ENCODE measurements at regions not wholly inside any gene's neighbourhood (a gene's known extent, or its start where the extent isn't known, plus 50 kb on each side); places are given as distances from the start of the nearest gene placed in this dataset.
"Not testable (repeated sequence)": the region's sequence is repeated elsewhere in the genome, so short reads cannot be mapped to it uniquely, and the experiment has no call there.

DNA sequence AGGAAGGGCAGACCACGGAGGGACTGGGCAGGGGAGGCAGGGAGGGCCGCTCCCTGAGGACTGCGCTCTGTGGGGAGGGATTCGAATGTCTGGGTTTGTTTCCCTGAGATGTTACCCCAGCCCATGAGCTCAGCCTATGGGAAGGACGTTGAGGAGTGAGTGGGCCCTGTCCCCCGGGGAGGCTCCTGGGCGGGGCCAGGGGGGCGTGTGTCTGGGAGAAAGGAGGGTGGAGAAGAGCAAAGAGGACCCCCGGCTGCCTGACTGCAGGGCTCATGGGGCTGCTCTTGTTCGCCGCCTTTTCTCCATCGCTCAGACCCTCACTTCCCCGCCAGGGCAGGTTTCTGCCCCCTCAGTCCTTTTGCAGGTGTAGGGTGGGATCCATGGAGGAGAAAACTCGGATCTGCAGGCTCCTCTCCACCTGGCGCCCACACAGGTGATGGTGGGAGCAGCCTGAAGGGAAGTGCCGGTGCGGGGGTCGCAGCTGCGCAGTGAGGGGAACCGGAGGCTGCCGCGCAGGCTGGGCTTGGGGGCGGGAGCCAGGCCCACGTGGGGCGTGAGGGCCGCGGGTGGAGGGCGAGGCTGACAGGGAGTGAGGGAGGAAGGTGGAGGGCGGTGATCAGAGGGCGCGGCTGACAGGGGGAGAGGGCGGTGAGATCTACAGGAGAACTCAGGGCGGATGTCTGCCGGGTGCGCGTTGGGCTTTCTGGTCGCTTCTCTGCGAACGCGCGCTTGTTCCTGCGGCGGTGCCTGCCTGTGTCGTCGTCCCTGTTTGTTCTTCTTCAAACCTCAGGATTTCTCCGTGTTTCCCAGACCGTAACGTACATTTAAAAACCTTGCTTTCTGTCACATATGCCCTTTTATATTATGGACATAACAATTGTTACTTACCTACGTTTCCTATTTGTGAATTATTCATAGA is 198.2 kb upstream of the NPAP1 start:
- not testable (repeated sequence) for DNase-seq (ENCODE audit: low read depth in 4 of 4, low spot score in 3 of 4)

DNA sequence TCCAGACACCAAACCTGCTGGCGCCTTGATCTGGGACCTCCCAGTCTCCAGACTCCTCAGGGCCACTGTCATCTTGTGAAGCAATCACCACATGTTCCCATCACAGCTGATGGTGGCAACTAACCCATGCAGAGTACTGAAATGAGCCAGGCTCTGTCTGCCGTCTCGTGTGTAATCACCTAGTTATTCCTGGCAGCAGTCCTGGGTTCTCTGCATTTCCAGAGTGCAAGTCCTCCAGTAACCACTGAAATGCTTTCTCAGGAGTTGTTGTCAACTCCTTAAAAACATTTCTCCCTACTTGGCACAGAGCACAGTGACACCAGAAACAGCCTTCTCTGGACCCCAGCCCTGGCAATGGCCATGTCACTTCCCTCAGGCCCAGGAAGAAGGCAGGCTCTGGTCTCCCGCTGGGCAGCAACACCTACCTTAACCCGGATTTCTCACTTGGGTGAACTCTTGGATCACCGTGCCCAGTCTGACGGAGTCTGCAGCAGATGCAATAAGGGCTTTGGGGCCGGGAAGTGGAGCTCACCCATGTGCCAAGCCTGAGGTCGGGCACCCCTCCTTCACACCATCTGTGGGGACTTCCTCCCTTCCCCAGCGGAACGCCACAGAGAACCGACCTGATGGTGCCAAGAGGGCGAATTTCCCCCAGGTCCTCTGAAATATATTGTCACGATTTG is 189.5 kb upstream of the NPAP1 start:
- not testable (repeated sequence) for DNase-seq (ENCODE audit: low read depth in 4 of 4, low spot score in 3 of 4)

DNA sequence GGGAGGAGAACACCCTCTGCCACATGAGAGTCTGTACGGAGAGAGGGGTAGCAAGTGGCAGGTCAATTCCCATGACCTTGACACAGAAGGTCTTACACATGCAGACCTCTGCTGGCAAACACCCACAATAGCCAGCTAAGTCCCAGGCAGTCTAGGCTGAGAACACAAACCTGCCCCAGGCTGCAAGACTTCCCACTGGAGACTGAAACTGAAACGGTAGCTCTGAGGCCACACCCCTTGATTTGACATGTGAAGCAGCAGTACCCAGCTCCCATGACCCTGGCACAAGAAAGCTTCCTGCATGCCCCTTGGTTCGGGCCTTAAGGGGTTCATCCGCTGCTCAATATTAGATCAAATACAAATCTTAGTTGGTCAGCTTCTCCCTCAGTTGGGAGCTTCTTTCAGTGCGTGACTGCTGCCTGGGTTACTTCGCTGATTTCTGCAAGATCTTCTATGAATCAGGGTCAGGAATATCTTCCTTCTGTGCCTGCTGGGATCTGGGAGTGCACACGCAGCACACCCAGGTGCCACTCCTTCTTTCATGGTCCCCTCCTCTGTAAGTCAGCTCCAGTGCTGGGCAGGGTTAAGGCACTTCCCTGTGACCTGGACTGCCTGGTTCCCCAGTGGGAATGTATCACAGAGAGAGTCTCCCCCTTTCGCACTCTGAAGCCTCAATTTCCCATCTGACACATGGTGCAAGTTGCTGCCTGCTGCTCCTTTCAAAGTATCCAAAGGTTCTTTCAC is 187.2 kb upstream of the NPAP1 start:
- not testable (repeated sequence) for DNase-seq (ENCODE audit: low read depth in 4 of 4, low spot score in 3 of 4)

DNA sequence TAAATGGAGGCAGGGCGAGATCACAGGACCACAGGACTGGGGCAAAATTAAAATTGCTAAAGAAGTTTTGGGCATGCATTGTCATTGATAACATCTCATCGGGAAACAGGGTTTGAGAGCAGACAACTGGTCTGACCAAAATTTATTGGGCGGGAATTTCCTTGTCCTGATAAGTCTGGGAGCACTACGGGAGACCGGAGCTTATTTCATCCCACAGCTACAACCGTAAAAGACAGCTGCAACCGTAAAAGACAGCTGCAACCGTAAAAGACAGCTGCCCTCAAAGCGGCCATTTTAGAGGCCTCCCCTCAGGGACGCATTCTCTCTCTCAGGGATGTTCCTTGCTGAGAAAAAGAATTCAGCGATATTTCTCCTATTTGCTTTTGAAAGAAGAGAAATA is 170.4 kb upstream of the NPAP1 start:
- DNase-seq (ENCODE audit: low read depth in 4 of 4, low spot score in 3 of 4) = not testable (repeated sequence)

DNA sequence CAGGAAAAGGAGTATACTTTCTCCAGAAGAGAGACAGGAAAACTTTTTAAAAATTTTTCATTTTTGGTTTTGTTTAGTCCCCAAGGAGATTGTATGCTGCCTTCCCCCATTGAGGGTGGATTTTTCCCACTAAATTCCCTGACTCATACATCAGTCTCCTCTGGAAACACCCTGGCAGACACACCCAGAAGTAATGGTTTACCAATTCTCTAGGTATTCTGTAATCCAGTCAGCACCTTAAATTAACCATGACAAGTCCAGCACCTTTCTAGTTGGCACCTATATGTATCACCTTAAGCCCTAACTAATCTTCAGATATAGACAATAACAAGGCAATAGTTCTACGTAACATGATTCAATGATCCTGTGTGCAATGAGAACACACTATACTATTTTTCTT is 165.9 kb upstream of the NPAP1 start:
- not testable (repeated sequence) for DNase-seq (ENCODE audit: low read depth in 4 of 4, low spot score in 3 of 4)

DNA sequence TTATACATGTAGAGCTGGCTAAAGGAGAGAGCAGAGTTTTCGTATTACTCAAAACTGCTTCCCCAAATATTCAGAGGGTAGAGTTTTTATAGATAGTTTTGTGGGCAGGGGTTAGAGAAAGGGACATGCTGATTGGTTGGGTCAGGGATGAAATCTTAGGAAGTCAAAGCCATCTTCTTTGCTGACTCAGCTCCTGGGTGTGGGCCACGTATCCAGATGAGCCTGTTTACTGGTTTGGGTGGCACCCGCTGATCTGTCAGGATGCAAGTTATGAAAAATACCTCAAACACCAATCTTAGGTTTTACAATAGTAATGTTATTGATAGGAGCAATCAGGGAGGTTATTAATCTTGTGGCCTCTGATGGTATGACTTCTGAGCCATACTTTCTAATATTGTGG is 164.0 kb upstream of the NPAP1 start:
- DNase-seq (ENCODE audit: low read depth in 4 of 4, low spot score in 3 of 4) = not testable (repeated sequence)

DNA sequence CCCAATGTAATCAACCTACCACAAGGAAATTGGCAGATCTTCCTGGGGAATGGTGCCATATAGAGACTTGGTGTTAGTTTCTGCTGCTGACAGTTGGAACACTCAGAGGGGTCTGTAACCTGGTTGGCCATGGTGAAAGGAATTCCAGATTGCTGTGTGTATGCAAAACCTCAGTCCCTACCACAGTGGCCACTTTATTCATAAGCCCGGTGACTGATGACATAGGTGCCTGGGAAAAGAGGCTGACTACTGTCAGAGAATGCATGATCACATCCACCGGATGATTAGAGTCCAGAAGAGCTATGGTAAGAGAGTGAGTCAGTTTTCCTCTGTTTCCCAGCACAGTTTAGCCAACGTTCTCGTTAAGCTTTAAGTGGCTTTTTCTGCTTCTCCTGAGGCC is 156.8 kb upstream of the NPAP1 start:
- not testable (repeated sequence) for DNase-seq (ENCODE audit: low read depth in 4 of 4, low spot score in 3 of 4)

DNA sequence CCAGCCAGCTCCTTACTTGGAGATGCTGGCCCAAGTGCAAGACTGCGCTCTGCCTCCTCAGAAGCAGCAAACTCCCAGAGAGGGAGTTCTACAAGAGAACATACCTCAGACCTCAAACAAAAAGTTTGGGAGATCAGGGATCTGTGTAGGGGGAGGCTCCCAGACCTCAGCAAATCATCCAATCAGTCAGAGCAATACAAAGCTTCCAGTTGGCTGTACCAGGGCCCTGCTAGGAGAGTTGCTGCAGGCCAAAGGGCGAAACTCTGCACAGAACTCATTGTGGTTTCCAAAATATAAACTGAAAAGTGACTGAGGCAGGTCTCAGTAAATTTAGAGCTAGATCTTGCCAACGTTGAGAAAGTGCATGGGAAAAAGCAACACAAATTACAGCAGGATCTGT is 144.3 kb upstream of the NPAP1 start:
- not testable (repeated sequence) for DNase-seq (ENCODE audit: low read depth in 4 of 4, low spot score in 3 of 4)

DNA sequence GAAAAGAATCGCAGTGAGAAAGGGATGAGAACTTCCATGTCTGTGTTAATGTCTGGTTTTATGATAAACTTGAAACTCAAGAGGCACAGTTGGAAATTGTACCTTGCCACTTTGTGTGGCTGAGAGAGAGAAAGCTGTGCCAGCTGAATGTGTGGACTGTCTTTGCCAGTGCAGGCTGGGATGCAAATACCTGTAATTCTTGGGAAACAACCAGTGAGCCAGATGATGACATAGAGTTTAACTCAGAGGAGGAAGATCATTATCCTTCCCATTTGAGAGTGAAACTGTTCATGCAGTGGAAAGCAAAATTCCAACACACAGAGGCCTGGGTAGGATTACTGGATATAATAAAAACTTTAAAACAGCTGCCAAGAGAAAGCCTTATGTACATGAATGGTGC is 141.5 kb upstream of the NPAP1 start:
- DNase-seq (ENCODE audit: low read depth in 4 of 4, low spot score in 3 of 4) = not testable (repeated sequence)

DNA sequence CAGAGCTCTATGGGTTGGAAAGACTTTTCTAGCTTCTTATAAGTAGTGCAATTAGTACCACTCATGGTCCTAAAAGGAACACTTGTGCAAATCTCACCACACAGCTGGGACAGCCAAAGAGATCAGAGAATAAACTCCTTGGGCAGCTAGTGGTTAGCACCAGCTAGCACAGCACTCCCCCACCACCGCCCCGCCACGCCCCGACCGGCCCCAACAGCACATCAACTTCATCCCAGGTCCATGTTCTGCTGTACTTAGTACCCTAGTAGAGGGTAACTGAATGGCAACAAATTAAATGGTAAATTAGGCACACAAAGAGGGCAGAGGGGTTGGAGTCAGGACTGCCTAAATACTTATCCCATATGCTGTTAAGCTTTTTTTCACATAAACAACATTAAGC is 118.3 kb upstream of the NPAP1 start:
- DNase-seq (ENCODE audit: low read depth in 4 of 4, low spot score in 3 of 4) = not testable (repeated sequence)

DNA sequence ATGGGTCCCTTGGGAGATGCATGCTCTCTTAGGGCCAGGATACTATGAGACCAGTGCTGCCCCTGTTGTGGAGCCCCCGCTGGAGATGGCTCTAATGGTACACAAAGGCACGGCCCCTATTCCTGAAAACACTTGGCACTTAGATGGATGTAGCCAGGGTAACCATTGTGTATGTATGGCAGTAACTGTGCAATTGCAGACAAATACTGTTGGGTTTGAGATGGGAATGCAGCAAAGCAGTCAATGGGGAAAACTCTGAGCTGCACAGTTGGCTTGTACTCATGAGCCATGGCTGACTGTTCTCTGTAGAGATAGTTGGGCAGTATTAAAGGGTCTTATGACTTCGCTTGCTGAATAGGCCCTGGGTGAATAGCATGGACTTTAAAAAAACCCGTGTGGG is 67.9 kb upstream of the NPAP1 start:
- DNase-seq (ENCODE audit: low read depth in 4 of 4, low spot score in 3 of 4) = no peak

DNA sequence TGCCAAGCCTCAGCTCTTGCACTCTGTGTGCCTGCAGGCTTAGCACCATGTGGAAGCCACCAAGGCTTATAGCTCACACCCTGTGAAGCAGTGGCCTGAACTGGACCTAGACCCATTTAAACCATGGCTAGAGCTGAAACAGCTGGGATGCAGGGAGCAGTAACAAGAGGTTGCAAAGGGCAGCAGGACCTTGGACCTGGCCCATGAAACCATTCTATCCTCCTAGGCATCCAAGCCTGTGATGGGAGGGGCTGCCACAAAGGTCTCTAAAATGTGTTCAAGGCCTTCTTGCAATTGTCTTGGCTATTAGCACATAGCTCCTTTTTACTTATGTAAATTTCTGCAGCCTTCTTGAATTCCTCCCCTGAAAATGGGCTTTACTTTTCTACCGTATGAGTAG is 57.9 kb upstream of the NPAP1 start:
- DNase-seq (ENCODE audit: low read depth in 4 of 4, low spot score in 3 of 4) = no peak

DNA sequence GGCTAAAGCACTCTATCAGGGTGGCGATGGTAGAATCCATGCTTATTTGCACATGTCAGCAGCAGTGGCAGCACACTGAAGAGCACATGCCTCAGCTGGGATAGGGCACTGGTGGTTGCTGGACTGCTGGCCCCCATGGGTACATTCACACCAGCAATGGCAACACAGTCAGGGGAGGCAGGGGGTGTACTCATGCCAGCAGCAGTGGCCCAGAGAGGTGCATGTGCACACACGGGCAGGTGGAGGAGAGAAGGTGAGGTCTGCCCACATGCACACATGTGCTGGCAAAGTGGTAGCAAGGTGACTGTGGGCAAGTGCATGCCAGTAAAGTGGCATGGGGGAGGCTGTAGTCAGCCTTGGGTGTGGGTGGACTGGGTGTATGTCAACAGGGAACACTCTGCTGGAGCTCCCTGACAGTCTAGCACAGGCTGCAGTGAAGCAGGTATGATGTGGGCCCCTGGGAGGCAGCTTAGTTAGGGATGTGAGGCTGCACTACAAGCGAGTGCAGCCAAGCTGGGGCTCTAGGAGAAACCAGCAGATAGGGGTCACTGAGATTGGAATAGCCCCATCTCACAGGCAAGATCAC is 53.9 kb upstream of the NPAP1 start:
- no peak for DNase-seq (ENCODE audit: low read depth in 4 of 4, low spot score in 3 of 4)
